ENCODE measurements at regions not wholly inside any gene's neighbourhood (a gene's known extent, or its start where the extent isn't known, plus 50 kb on each side); places are given as distances from the start of the nearest gene placed in this dataset.

DNA sequence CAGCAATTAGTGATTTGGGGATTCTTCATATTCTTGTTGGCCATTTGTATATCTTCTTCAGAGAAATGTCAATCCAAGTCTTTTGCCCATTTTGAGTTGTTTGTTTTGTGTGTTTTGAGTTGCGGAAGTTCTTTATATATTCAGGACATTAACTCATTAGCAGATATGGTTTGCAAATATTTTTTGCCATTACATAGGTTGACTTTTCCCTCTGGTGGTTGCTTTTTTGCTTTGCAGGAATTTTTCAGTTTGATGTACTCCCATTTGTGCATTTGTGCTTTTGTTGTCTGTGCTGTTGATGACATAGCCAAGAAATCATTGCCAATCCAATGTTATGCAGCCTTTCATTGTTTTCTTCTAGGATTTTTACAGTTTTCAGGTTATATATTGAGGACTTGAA lies 63.6 kb upstream of the DNAJC1 start:
- Histone ChIP-seq H3K4me2 (ENCODE audit: insufficient read depth, low read length) (no peak overlapping the region), H3K4me1 (replicated peaks in 1 of 2; ENCODE audit: control insufficient read depth in 2 of 2, insufficient read depth in 2 of 2, low read length in 2 of 2) (no peaks in the 10 kb centered on the region), H3K9me1 (ENCODE audit: control insufficient read depth, insufficient read depth, low read length) (no peaks in the 10 kb centered on the region), H3K9ac (ENCODE audit: insufficient read depth in 1 of 2, low read depth in 2 of 2, low read length in 2 of 2) (no peak overlapping the region), H3K9me3 (replicated peaks; ENCODE audit: control insufficient read depth, insufficient read depth, low read depth, low read length) (no peaks in the 10 kb centered on the region), H3K27me3 (ENCODE audit: control insufficient read depth in 2 of 2, insufficient read depth in 2 of 2, low read length in 2 of 2) (no peaks in the 10 kb centered on the region), H3K36me3 (ENCODE audit: control insufficient read depth, insufficient read depth, low read length) (no peaks in the 10 kb centered on the region), H3K27ac (ENCODE audit: extremely low read depth, low read depth, low read length) (no peak overlapping the region), H4K20me1 (replicated peaks; ENCODE audit: control insufficient read depth, insufficient read depth, low read length) (no peaks in the 10 kb centered on the region), H3K4me3 (no peak overlapping the region), H3K79me2 (ENCODE audit: control insufficient read depth, insufficient read depth, low read length) (no peaks in the 10 kb centered on the region), H2AFZ (ENCODE audit: low read depth, low read length) (no peak overlapping the region)
- ChIA-PET POLR2A (no interaction called here), CTCF (ENCODE audit: low intra/inter-chr PET ratio) (no interaction called here)
- FAIRE-seq (peak; percentile 42), ATAC-seq (no peak), DNase-seq (ENCODE audit: extremely low read depth in 1 of 4, low spot score in 3 of 4) (no peak)
- no peak for TF ChIP-seq SMARCA5 (IDR thresholded peaks at IDR 0.05)
- peak in 1 of 2 experiments; percentile 67; a peak in 3 of 4 replicates for TF ChIP-seq RAD21 (CRISPR knock-in tag; conservative IDR thresholded peaks at IDR 0.05 in 1 of 2, IDR thresholded peaks at IDR 0.05 in 1 of 2)
- TF ChIP-seq MEF2A (IDR thresholded peaks at IDR 0.05; ENCODE audit: control insufficient read depth, low read depth, low read length), result no peak
- TF ChIP-seq NFE2L1 (tag; IDR thresholded peaks at IDR 0.05; ENCODE audit: borderline replicate concordance, low read depth), result no peak
- TF ChIP-seq, protein P1, sequence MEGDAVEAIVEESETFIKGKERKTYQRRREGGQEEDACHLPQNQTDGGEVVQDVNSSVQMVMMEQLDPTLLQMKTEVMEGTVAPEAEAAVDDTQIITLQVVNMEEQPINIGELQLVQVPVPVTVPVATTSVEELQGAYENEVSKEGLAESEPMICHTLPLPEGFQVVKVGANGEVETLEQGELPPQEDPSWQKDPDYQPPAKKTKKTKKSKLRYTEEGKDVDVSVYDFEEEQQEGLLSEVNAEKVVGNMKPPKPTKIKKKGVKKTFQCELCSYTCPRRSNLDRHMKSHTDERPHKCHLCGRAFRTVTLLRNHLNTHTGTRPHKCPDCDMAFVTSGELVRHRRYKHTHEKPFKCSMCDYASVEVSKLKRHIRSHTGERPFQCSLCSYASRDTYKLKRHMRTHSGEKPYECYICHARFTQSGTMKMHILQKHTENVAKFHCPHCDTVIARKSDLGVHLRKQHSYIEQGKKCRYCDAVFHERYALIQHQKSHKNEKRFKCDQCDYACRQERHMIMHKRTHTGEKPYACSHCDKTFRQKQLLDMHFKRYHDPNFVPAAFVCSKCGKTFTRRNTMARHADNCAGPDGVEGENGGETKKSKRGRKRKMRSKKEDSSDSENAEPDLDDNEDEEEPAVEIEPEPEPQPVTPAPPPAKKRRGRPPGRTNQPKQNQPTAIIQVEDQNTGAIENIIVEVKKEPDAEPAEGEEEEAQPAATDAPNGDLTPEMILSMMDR (IDR thresholded peaks at IDR 0.05 in 2 of 3, conservative IDR thresholded peaks at IDR 0.05 in 1 of 3; ENCODE audit: insufficient read depth in 2 of 3, low read depth in 1 of 3, low read length in 3 of 3), result peak in 1 of 3 experiments; percentile 27; a peak in 1 of 6 replicates
- TF ChIP-seq, protein P2, sequence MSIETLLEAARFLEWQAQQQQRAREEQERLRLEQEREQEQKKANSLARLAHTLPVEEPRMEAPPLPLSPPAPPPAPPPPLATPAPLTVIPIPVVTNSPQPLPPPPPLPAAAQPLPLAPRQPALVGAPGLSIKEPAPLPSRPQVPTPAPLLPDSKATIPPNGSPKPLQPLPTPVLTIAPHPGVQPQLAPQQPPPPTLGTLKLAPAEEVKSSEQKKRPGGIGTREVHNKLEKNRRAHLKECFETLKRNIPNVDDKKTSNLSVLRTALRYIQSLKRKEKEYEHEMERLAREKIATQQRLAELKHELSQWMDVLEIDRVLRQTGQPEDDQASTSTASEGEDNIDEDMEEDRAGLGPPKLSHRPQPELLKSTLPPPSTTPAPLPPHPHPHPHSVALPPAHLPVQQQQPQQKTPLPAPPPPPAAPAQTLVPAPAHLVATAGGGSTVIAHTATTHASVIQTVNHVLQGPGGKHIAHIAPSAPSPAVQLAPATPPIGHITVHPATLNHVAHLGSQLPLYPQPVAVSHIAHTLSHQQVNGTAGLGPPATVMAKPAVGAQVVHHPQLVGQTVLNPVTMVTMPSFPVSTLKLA (conservative IDR thresholded peaks at IDR 0.05), result no peak
- TF ChIP-seq EP400 (IDR thresholded peaks at IDR 0.05), result no peak
- TF ChIP-seq CEBPG (CRISPR knock-in tag; IDR thresholded peaks at IDR 0.05), result no peak
- no peak for TF ChIP-seq CEBPG (tag; conservative IDR thresholded peaks at IDR 0.05 in 1 of 2, IDR thresholded peaks at IDR 0.05 in 1 of 2)
- TF ChIP-seq, protein P3, sequence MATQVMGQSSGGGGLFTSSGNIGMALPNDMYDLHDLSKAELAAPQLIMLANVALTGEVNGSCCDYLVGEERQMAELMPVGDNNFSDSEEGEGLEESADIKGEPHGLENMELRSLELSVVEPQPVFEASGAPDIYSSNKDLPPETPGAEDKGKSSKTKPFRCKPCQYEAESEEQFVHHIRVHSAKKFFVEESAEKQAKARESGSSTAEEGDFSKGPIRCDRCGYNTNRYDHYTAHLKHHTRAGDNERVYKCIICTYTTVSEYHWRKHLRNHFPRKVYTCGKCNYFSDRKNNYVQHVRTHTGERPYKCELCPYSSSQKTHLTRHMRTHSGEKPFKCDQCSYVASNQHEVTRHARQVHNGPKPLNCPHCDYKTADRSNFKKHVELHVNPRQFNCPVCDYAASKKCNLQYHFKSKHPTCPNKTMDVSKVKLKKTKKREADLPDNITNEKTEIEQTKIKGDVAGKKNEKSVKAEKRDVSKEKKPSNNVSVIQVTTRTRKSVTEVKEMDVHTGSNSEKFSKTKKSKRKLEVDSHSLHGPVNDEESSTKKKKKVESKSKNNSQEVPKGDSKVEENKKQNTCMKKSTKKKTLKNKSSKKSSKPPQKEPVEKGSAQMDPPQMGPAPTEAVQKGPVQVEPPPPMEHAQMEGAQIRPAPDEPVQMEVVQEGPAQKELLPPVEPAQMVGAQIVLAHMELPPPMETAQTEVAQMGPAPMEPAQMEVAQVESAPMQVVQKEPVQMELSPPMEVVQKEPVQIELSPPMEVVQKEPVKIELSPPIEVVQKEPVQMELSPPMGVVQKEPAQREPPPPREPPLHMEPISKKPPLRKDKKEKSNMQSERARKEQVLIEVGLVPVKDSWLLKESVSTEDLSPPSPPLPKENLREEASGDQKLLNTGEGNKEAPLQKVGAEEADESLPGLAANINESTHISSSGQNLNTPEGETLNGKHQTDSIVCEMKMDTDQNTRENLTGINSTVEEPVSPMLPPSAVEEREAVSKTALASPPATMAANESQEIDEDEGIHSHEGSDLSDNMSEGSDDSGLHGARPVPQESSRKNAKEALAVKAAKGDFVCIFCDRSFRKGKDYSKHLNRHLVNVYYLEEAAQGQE (IDR thresholded peaks at IDR 0.05; ENCODE audit: borderline replicate concordance), result peak; percentile 60; the same call in 1 of the 2 replicates
- TF ChIP-seq, protein P3 (CRISPR knock-in tag; IDR thresholded peaks at IDR 0.05; ENCODE audit: low read depth), result no peak
- BruUV-seq (replicated peaks), result no TSS peak
- in situ Hi-C loops (cut with MboI), result no loop called here
- WGBS (ENCODE audit: insufficient coverage, low coverage, missing lambda C conversion rate), result 89% methylated on average over 1 of the region's 1 CpG
- intact Hi-C loops (cut with micrococcal nuclease), result no loop called here
